NCI-H226 (cell line): ENCODE measurements at regions not wholly inside any gene's neighbourhood (a gene's known extent, or its start where the extent isn't known, plus 50 kb on each side); places are given as distances from the start of the nearest gene placed in this dataset.
"Not testable (repeated sequence)": the region's sequence is repeated elsewhere in the genome, so short reads cannot be mapped to it uniquely, and the experiment has no call there.

Source experiments
- DNase-seq: peaks from one replicate; pipeline ENCODE4 v3.0.0-alpha.2; 2015

GRCh38 chr17:33950061-33950460 lies 305.0 kb upstream of the CCL2 start:
- no peak for DNase-seq

GRCh38 chr17:33952425-33952824 lies 302.7 kb upstream of the CCL2 start:
- DNase-seq = no peak

GRCh38 chr17:33954597-33954996 lies 300.5 kb upstream of the CCL2 start:
- no peak for DNase-seq

GRCh38 chr17:33955461-33955860 lies 299.6 kb upstream of the CCL2 start:
- no peak for DNase-seq

- DNase-seq = not testable (repeated sequence)
Observed at GRCh38 chr17:33959098-33959497, 296.0 kb upstream of the CCL2 start.

GRCh38 chr17:33962857-33963655 lies 292.0 kb upstream of the CCL2 start:
- no peak for DNase-seq

- no peak for DNase-seq
Observed at GRCh38 chr17:33964344-33964979, 290.6 kb upstream of the CCL2 start.

GRCh38 chr17:33966410-33967059 lies 288.6 kb upstream of the CCL2 start:
- DNase-seq = no peak

- DNase-seq = no peak
Observed at GRCh38 chr17:33967608-33968349, 287.3 kb upstream of the CCL2 start.

GRCh38 chr17:33968350-33969044 lies 286.6 kb upstream of the CCL2 start:
- DNase-seq = no peak

GRCh38 chr17:33970279-33970678 lies 284.8 kb upstream of the CCL2 start:
- no peak for DNase-seq

- DNase-seq = no peak
Observed at GRCh38 chr17:33972763-33973162, 282.3 kb upstream of the CCL2 start.

GRCh38 chr17:33973491-33973890 lies 281.6 kb upstream of the CCL2 start:
- DNase-seq = no peak

GRCh38 chr17:33974276-33974675 lies 280.8 kb upstream of the CCL2 start:
- DNase-seq = no peak

GRCh38 chr17:33976831-33977230 lies 278.3 kb upstream of the CCL2 start:
- DNase-seq = no peak

- DNase-seq = no peak
Observed at GRCh38 chr17:33977729-33978514, 277.2 kb upstream of the CCL2 start.

- no peak for DNase-seq
Observed at GRCh38 chr17:33978889-33979288, 276.2 kb upstream of the CCL2 start.

GRCh38 chr17:33980193-33980592 lies 274.9 kb upstream of the CCL2 start:
- DNase-seq = no peak

GRCh38 chr17:33981711-33982601 lies 273.1 kb upstream of the CCL2 start:
- DNase-seq = no peak

GRCh38 chr17:33982909-33983308 lies 272.2 kb upstream of the CCL2 start:
- DNase-seq = no peak
